HL-60 (cell line): ENCODE measurements at regions not wholly inside any gene's neighbourhood (a gene's known extent, or its start where the extent isn't known, plus 50 kb on each side); places are given as distances from the start of the nearest gene placed in this dataset.

Experiments used
- POLR2AphosphoS5 ChIP-seq: IDR thresholded peaks from 2 replicates; pipeline ENCODE4 v1.6.1; 2012; ENCODE audit warnings: low read depth
- SPI1 ChIP-seq: IDR thresholded peaks from 2 replicates; pipeline ENCODE4 v1.6.1; 2012; ENCODE audit warnings: low read depth, mild to moderate bottlenecking, borderline replicate concordance
- TF ChIP-seq, protein P1 (sequence below): IDR thresholded peaks from one replicate; pipeline ENCODE4 v1.5.1; 2011; ENCODE audit warnings: low read length, control low read depth, inconsistent platforms; ENCODE audit not compliant: insufficient read depth
- TF ChIP-seq, protein P2 (sequence below): IDR thresholded peaks from 2 replicates; pipeline ENCODE4 v1.6.1; 2012; ENCODE audit warnings: low read depth; ENCODE audit not compliant: insufficient replicate concordance

DNA sequence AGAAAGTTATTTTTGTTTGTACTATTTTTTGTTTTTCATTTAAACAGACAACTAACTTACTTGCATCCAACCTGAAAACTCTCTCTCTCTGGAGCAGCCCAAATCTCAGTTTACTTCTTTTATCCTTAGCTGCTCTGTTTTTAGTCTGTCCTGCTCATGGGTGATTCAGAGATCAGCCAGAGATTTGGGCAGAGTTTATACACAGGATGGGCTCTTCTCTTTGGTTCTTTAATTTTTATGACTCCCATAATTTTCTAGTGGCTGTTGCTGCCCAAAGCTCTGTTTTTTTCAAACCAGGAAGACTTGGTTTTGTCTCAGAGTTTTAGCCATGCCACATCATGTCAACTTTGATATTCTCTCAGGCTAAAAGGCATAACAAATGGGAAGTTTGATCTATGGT, 86.8 kb upstream of the CD55 start:
- TF ChIP-seq, protein P1, sequence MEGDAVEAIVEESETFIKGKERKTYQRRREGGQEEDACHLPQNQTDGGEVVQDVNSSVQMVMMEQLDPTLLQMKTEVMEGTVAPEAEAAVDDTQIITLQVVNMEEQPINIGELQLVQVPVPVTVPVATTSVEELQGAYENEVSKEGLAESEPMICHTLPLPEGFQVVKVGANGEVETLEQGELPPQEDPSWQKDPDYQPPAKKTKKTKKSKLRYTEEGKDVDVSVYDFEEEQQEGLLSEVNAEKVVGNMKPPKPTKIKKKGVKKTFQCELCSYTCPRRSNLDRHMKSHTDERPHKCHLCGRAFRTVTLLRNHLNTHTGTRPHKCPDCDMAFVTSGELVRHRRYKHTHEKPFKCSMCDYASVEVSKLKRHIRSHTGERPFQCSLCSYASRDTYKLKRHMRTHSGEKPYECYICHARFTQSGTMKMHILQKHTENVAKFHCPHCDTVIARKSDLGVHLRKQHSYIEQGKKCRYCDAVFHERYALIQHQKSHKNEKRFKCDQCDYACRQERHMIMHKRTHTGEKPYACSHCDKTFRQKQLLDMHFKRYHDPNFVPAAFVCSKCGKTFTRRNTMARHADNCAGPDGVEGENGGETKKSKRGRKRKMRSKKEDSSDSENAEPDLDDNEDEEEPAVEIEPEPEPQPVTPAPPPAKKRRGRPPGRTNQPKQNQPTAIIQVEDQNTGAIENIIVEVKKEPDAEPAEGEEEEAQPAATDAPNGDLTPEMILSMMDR = no peak
- no peak for TF ChIP-seq POLR2AphosphoS5
- TF ChIP-seq, protein P2, sequence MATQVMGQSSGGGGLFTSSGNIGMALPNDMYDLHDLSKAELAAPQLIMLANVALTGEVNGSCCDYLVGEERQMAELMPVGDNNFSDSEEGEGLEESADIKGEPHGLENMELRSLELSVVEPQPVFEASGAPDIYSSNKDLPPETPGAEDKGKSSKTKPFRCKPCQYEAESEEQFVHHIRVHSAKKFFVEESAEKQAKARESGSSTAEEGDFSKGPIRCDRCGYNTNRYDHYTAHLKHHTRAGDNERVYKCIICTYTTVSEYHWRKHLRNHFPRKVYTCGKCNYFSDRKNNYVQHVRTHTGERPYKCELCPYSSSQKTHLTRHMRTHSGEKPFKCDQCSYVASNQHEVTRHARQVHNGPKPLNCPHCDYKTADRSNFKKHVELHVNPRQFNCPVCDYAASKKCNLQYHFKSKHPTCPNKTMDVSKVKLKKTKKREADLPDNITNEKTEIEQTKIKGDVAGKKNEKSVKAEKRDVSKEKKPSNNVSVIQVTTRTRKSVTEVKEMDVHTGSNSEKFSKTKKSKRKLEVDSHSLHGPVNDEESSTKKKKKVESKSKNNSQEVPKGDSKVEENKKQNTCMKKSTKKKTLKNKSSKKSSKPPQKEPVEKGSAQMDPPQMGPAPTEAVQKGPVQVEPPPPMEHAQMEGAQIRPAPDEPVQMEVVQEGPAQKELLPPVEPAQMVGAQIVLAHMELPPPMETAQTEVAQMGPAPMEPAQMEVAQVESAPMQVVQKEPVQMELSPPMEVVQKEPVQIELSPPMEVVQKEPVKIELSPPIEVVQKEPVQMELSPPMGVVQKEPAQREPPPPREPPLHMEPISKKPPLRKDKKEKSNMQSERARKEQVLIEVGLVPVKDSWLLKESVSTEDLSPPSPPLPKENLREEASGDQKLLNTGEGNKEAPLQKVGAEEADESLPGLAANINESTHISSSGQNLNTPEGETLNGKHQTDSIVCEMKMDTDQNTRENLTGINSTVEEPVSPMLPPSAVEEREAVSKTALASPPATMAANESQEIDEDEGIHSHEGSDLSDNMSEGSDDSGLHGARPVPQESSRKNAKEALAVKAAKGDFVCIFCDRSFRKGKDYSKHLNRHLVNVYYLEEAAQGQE = no peak
- no peak for TF ChIP-seq SPI1
